Gastrocnemius medialis (tissue), 4 donors: ENCODE measurements at regions not wholly inside any gene's neighbourhood (a gene's known extent, or its start where the extent isn't known, plus 50 kb on each side); places are given as distances from the start of the nearest gene placed in this dataset.

Experiments used
- POLR2A ChIP-seq, 2 donors: fragments of 450-650 bp; IDR thresholded peaks; one replicate each; pipeline ENCODE4 v1.6.1; 2017; ENCODE audit warnings: antibody characterized with exemption in 2 of 2, mild to moderate bottlenecking in 2 of 2, moderate library complexity in 2 of 2
- TF ChIP-seq, protein P1 (sequence below), 5 experiments: fragments of 450-650 bp in 3 of 5; fragments of 200-600 bp in 2 of 5; sonication (generic) in 2 of 5; IDR thresholded peaks in 4 of 5; conservative IDR thresholded peaks in 1 of 5; 1 replicate in 4 of 5; 2 replicates in 1 of 5; pipeline ENCODE4 v1.5.1; 2016 to 2019; ENCODE audit warnings: antibody characterized with exemption in 5 of 5, mild to moderate bottlenecking in 3 of 5, moderate library complexity in 3 of 5

DNA sequence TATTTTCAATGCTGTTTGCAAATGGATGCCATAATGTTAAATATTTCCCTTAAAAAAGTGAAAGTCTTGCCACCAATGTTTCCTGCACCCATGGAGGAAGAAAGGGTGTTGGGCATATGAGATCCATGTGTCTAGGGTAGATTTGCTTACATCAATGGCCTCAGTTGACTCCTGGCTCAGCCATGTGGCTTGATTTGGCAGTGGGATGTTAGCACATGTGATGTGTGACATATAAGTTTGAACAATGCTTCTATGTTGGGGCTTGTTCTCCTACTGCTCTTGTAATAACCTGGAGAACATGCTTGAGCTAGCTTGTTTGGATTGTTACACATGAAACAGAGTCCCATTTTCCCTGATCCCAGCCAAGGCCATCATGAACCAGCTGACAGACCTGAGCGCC is 187.6 kb downstream of the SCP2D1 start:
- TF ChIP-seq, protein P1, sequence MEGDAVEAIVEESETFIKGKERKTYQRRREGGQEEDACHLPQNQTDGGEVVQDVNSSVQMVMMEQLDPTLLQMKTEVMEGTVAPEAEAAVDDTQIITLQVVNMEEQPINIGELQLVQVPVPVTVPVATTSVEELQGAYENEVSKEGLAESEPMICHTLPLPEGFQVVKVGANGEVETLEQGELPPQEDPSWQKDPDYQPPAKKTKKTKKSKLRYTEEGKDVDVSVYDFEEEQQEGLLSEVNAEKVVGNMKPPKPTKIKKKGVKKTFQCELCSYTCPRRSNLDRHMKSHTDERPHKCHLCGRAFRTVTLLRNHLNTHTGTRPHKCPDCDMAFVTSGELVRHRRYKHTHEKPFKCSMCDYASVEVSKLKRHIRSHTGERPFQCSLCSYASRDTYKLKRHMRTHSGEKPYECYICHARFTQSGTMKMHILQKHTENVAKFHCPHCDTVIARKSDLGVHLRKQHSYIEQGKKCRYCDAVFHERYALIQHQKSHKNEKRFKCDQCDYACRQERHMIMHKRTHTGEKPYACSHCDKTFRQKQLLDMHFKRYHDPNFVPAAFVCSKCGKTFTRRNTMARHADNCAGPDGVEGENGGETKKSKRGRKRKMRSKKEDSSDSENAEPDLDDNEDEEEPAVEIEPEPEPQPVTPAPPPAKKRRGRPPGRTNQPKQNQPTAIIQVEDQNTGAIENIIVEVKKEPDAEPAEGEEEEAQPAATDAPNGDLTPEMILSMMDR (IDR thresholded peaks at IDR 0.05 in 4 of 5, conservative IDR thresholded peaks at IDR 0.05 in 1 of 5), result no peak
- TF ChIP-seq POLR2A (IDR thresholded peaks at IDR 0.05), result no peak
